NCI-H2227 (cell line): ENCODE measurements at regions not wholly inside any gene's neighbourhood (a gene's known extent, or its start where the extent isn't known, plus 50 kb on each side); places are given as distances from the start of the nearest gene placed in this dataset.
"Not testable (repeated sequence)": the region's sequence is repeated elsewhere in the genome, so short reads cannot be mapped to it uniquely, and the experiment has no call there.

Experiments
- DNase-seq: peaks from one replicate; lab custom pipeline; 2025; ENCODE audit not compliant: unreplicated experiment; lab: John Stamatoyannopoulos, UW

DNA sequence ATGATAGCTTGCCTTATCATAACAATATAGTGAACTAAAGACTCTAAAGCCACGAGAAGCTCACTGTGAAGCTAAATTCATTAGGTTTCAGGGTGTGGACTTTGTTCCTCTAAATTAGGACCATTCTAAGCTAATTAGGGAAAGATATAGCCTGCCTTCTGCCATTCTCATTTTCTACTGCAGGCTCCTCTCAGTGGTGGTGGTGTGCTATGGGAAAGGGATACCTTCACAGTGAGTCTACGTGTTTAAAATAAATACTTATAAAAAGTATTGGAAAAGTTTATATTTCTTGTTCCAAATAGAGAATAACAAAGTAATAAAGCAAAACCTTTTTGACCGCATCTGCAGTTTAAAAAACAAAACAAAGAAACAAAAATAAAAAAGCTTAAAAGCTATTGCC is 327.7 kb downstream of the PAPSS1 start:
- DNase-seq, result no peak

DNA sequence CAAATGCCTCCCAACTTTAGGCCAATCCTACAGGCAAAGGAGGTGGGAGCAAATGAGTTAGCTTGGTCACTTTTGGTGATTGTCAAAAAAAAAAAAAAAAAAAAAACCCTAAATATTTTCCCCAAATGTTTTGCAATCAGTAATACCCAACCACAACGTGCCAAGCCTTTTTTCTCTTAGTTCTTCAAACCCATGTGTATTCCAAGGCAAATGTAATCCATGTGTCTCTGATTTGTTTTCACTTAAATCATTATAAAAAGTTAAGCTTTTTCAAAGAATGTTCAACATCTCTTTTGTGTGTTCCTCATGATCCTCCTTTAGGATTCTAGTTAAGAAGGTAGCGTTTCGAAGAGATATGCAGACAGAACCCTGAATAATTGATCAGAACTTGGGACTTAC is 328.4 kb downstream of the PAPSS1 start:
- DNase-seq, result no peak

DNA sequence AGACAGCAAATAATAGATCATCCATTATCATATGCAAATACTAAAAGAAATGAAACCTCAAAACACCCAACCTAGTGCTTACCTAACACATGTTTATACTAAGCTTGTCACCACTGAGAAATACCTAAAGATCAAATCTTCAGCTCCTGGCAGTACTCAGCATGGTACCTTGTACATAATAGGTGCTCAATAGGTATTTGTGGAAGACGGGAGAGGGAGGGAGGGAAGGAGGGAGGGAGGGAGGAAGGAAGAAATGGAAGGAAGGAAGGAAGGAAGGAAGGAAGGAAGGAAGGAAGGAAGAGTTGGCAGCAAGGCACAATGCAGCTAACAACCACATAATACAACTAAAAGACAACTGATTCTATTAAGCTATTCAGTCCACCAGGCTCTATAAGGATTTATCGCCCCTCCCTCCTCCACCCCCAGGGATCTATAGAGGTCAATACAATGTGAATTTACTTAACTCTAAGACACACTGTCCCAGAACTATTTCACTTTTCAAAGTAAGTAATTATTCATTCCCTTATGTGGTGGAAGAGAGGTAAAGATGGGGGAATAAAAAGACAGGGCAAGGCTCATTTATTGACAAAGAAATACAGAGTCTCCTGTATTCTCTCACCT is 328.9 kb downstream of the PAPSS1 start:
- DNase-seq, result no peak

DNA sequence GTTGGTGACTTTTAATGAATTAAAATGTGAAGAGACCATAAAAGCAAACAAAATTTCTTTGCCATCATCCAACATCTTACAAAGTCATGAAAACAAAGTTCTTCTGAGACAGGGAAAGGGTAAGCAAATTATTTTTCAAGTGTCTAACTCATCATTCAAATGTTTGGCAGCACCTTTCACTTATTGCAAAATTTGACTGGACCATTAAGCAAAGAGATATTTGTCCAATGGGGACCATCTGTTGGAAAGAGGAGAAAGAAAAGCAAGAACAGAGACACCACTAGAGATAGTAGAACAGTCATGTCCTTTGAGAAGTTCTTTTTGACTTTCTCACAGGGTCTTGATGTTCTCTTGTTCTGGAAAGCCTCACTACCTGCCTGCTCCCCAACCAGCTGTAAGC is 330.1 kb downstream of the PAPSS1 start:
- DNase-seq, result no peak

GRCh38 chr4:107388736-107389274 is 331.2 kb downstream of the PAPSS1 start:
- DNase-seq, result no peak

DNA sequence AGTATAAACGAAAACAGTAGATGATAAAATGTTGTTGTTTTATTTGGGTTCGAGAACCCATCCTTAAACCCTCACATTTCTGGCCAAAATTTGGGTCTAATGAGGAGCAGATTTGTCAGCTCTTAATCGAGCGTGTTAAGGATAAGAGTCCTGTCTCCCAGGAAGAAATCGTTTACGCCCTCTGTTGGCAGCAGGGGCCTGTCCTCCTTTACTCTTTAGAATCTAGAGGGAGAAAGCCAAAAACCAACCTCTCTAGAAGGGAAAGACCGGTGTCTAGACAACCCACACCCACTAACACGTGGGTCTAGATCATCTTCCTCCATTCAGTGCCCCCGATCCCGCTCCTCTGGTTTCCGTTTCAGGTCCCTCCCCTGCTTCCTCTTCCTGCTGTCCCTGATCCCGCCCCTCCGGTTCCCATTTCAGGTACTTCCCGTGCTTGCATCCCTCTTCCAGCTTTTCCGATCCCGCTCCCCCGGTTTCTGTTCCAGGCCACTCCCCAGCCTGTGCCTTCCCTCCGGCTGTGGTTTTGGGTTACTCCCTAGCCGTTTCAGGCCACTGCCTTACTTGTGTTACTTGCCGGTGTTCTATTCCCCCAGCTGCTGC is 339.1 kb downstream of the PAPSS1 start:
- no peak for DNase-seq

- DNase-seq, result no peak
Observed at GRCh38 chr4:107380190-107380589, 339.8 kb downstream of the PAPSS1 start.

GRCh38 chr4:107379054-107379869 is 340.8 kb downstream of the PAPSS1 start:
- DNase-seq, result no peak

- DNase-seq, result no peak
Observed at GRCh38 chr4:107376293-107376692, 340.2 kb upstream of the DKK2 start.

- DNase-seq, result no peak
Observed at GRCh38 chr4:107366900-107367299, 330.8 kb upstream of the DKK2 start.

DNA sequence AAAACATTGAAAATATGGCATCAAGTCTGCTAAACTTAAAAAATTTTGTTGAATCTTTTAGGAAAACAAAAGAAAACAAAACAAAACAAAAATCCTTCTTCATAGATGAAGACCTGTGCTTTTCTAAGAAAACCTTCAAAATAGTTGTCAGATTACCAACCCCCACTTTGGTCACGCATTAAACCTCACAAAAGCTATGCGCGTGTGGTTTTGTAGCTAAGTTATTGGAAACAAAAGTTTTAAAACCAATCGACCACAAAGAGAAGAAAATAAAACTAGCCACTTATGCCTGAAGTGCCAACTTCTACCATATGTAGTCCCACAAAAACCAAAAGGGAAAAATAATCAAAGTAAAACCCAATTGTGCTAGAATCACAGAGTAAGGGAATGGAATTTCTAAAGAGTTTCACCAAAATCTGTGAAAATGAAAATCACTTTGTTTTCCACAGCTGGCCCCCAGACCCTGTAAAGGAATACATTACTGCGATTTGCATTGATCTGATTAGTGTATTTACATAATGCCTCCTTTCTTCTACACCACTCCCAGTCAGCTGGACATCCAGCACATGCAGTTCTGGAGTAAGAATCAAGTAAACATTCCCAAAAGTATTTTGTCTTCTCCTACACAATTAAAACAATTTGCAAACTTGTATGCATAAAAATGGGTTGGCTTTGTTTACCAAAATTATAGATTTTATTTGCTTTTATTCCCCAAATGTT is 330.1 kb upstream of the DKK2 start:
- no peak for DNase-seq

GRCh38 chr4:107363125-107363524 is 327.0 kb upstream of the DKK2 start:
- DNase-seq, result no peak

DNA sequence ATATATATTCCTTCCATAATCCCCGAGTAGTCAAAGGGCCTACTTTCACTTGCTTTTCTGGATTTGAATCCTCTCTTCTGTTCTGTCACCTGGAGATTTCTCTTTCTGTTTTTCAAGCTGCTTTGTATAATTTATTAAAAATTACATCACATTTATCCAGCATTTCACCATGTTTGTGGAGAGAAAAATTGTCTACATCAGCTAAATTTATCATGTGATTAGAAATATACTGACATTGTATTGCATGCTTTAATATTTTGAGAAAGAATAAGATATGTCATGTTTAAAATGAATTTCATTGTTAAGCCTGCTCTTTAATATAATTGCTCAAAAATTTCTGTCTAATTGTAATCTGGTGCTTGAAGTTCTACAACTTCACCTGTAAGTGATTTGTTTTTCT is 323.1 kb upstream of the DKK2 start:
- DNase-seq, result no peak

DNA sequence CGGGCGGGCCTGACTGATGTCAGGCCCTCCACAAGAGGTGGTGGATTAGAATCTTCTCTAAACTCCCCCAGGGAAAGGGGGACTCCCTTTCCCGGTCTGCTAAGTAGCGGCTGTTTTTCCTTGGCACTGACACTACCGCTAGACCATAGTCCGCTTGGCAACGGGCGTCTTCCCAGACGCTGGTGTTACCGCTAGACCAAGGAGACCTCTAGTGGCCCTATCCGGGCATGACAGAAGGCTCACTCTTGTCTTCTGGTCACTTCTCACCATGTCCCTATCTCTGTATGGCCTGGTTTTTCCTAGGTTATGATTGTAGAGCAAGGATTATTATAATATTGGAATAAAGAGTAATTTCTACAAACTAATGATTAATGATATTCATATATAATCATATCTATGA is 318.2 kb upstream of the DKK2 start:
- not testable (repeated sequence) for DNase-seq

DNA sequence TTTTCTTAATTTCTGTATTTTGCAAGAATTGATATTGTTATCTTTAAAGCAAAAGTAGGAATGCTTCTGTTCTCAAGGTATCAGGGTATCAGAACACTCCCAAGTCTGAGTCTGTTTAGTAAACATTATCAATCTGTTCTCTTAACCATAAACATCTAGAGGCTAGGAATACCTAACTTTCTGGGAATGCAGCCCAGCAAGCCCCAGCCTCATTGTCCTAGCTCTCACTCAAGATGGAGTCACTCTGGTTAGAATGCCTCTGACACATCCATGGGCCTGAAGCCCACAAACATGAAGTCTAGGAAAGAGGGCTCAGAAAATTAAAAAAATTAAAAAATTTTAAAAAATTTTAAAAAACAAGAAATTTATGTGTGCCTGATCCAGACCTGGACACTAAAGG is 315.1 kb upstream of the DKK2 start:
- DNase-seq, result no peak

DNA sequence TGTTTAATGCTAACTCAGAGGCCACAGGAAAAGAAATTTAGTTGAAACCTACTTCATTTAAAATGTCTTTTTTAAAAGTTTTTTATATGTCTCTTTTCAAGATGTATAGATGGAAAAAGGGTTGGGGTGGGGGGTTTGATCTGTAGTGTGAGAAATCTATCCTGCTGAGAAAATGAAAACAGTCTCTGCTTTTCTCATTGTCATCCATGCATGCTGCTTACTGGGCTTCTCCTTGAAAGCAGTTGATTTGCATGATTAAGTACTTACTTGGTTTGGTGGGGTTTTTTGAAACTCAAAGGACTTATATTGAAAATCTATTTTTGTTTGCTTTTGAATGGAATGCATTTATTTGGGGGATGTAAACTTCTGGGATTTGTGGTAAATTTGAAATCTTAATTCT is 313.6 kb upstream of the DKK2 start:
- DNase-seq, result no peak

- no peak for DNase-seq
Observed at GRCh38 chr4:107349266-107349665, 313.2 kb upstream of the DKK2 start.

DNA sequence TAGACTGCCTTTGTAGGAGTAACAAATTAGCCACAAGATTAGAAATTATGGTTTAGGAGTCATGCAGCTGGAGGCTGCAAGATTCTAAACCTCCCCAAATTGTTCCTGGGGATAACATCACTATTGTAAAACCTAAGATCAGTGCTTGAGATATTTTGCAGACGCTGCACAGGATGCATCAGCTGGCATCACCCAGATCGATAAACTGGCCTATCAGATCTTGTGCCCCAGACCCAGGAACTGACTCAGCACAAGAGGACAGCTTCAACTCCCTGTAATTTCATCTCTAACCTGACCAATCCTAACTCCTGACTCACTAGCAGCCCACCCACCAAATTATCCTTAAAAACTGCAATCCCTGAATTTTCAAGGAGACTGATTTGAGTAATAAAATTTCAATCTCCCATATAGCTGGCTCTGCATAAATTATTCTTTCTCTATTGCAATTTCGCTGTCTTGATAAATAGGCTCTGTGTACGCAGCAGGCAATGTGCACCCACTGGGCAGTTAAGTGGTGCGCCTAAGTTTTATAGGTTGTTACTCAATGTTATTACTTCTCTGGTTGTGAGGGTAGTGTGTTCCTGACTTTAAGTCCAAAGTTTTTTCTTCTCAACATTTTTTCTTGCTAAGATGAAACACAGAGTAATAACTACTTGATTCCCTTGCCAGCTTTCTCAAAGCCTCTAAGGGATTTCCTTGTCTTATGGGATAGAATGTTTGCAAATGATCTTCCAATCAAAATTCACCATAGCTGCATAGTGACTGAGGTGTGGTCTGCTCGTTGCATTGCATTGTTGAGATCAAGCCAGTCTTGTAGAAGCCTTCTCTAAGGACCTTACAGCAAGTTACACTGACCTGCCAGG is 312.3 kb upstream of the DKK2 start:
- no peak for DNase-seq

GRCh38 chr4:107333518-107333917 is 297.4 kb upstream of the DKK2 start:
- DNase-seq, result no peak

DNA sequence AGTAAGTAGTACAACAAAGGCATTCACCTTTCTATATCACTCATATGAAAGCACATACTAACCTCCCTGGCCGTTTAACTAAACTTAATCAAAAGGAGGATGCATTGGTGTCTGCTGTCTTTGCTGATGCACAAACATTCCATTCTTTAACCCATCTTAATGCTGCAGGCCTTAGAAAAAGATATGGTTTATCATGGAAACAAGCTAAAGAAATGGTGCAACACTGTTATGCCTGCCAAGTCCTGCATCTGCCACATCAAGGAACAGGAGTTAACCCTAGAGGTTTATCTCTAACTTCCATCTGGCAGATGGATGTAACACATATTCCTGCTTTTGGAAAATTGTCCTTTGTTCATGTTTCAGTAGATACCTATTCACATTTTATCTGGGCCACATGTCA is 296.5 kb upstream of the DKK2 start:
- not testable (repeated sequence) for DNase-seq

DNA sequence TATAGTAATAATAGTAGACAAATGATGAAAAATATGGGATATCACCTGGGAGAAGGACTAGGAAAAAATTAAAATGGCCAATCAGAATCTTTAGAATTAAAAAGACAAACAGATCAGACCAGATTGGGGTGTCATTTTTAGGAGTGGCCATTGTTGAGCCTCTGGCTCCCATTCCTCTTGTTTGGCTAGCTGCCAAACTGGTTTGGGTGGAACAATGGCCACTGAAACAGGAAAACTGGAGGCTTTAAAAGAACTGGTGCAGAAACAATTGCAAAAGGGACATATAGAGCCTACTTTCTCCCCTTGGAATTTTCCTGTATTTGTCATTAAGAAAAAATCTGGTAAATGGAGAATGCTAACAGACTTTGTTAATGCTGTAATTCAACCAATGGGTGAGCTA is 294.8 kb upstream of the DKK2 start:
- no peak for DNase-seq
